GM12891 (cell line): ENCODE measurements at regions not wholly inside any gene's neighbourhood (a gene's known extent, or its start where the extent isn't known, plus 50 kb on each side); places are given as distances from the start of the nearest gene placed in this dataset.

Source experiments
- POLR2A ChIP-seq: IDR thresholded peaks from 2 replicates; pipeline ENCODE4 v1.6.1; 2011; ENCODE audit warnings: low read depth, low read length, control low read depth
- POLR2AphosphoS5 ChIP-seq: IDR thresholded peaks from 2 replicates; pipeline ENCODE4 v1.6.1; 2011; ENCODE audit warnings: low read depth, low read length, control low read depth
- TAF1 ChIP-seq: IDR thresholded peaks from 2 replicates; pipeline ENCODE4 v1.6.1; 2011; ENCODE audit warnings: low read depth, low read length, control low read depth

GRCh38 chr4:120232050-120232449 is 165.4 kb upstream of the MAD2L1 start:
- TF ChIP-seq POLR2AphosphoS5 = no peak
- no peak for TF ChIP-seq POLR2A
- TF ChIP-seq TAF1 = no peak
